GM21360 (cell line): ENCODE measurements at regions not wholly inside any gene's neighbourhood (a gene's known extent, or its start where the extent isn't known, plus 50 kb on each side); places are given as distances from the start of the nearest gene placed in this dataset.
"Not testable (repeated sequence)": the region's sequence is repeated elsewhere in the genome, so short reads cannot be mapped to it uniquely, and the experiment has no call there.

Experiments used
- ATAC-seq: cut with Tn5 transposase; IDR thresholded peaks from one replicate; pipeline ENCODE4 v1.9.1; 2021; ENCODE audit warnings: mild to moderate bottlenecking, moderate library complexity; ENCODE audit not compliant: unreplicated experiment

GRCh38 chr5:124622851-124623250, 123.6 kb downstream of the ZNF608 start:
- no peak for ATAC-seq

- no peak for ATAC-seq
These were observed 125.2 kb downstream of the ZNF608 start for GRCh38 chr5:124621279-124621678.

GRCh38 chr5:124620743-124621142, 125.7 kb downstream of the ZNF608 start:
- ATAC-seq, result no peak

- no peak for ATAC-seq
These were observed 127.3 kb downstream of the ZNF608 start for GRCh38 chr5:124619121-124619520.

GRCh38 chr5:124617787-124618186, 128.7 kb downstream of the ZNF608 start:
- no peak for ATAC-seq

- no peak for ATAC-seq
These were observed 131.5 kb downstream of the ZNF608 start for GRCh38 chr5:124614836-124615385.

- no peak for ATAC-seq
These were observed 132.3 kb downstream of the ZNF608 start for GRCh38 chr5:124614105-124614504.

GRCh38 chr5:124613273-124613953, 133.0 kb downstream of the ZNF608 start:
- no peak for ATAC-seq

GRCh38 chr5:124612023-124612422, 134.4 kb downstream of the ZNF608 start:
- no peak for ATAC-seq

- ATAC-seq, result not testable (repeated sequence)
These were observed 135.2 kb downstream of the ZNF608 start for GRCh38 chr5:124611262-124611661.

GRCh38 chr5:124609685-124610084, 136.8 kb downstream of the ZNF608 start:
- not testable (repeated sequence) for ATAC-seq

GRCh38 chr5:124606543-124606942, 139.9 kb downstream of the ZNF608 start:
- no peak for ATAC-seq

- no peak for ATAC-seq
These were observed 140.3 kb downstream of the ZNF608 start for GRCh38 chr5:124606093-124606492.

- ATAC-seq, result no peak
These were observed 140.9 kb downstream of the ZNF608 start for GRCh38 chr5:124605541-124605940.

- ATAC-seq, result no peak
These were observed 142.0 kb downstream of the ZNF608 start for GRCh38 chr5:124604419-124604818.

GRCh38 chr5:124602925-124603650, 143.4 kb downstream of the ZNF608 start:
- no peak for ATAC-seq

- ATAC-seq, result no peak
These were observed 147.1 kb downstream of the ZNF608 start for GRCh38 chr5:124599028-124599973.

- no peak for ATAC-seq
These were observed 149.6 kb downstream of the ZNF608 start for GRCh38 chr5:124596595-124597421.

GRCh38 chr5:124593952-124594351, 152.5 kb downstream of the ZNF608 start:
- no peak for ATAC-seq

GRCh38 chr5:124592891-124593290, 153.5 kb downstream of the ZNF608 start:
- no peak for ATAC-seq
